AG09309 (cell line): ENCODE measurements at regions not wholly inside any gene's neighbourhood (a gene's known extent, or its start where the extent isn't known, plus 50 kb on each side); places are given as distances from the start of the nearest gene placed in this dataset.

Source experiments
- DNase-seq: peaks from one replicate; pipeline ENCODE4 v3.0.0-alpha.2; 2010; ENCODE audit warnings: low read depth
- H3K4me3 ChIP-seq: 2 replicates; pipeline ENCODE4 v1.5.1; 2011; ENCODE audit warnings: mild to moderate bottlenecking, low read depth, low read length, moderate library complexity; ENCODE audit not compliant: control insufficient read depth
- CTCF ChIP-seq: IDR thresholded peaks from 2 replicates; pipeline ENCODE4 v1.5.1; 2011; ENCODE audit warnings: mild to moderate bottlenecking, low read depth, low read length, inconsistent platforms; ENCODE audit not compliant: insufficient read depth, control insufficient read depth; ENCODE audit errors: missing control alignments

DNA sequence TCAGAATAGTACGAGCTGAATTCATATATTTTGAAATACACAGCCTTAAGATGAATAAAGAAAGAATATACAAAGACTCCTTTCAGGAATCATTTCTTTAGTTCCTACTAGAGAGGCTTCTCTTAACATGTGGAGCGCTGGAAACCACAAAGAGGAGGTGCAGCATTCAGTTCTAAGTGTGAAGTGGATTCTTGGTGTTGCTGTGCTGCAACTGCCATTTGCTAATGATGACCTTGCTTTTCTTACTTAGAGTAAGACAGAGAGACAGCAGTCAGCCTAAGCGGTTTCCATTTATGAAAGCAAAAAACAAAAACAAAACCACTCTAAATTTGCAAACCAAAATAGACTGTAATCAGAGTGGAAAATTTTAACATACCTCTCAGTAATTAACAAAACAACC, 629.0 kb downstream of the EPHA7 start:
- no peak for DNase-seq
- H3K4me3 ChIP-seq: no peak overlapping the region
- no peak for TF ChIP-seq CTCF

- no peak for DNase-seq
- TF ChIP-seq CTCF: no peak
- H3K4me3 ChIP-seq: no peak overlapping the region
These were observed 635.1 kb downstream of the EPHA7 start for GRCh38 chr6:92784235-92784634.

DNA sequence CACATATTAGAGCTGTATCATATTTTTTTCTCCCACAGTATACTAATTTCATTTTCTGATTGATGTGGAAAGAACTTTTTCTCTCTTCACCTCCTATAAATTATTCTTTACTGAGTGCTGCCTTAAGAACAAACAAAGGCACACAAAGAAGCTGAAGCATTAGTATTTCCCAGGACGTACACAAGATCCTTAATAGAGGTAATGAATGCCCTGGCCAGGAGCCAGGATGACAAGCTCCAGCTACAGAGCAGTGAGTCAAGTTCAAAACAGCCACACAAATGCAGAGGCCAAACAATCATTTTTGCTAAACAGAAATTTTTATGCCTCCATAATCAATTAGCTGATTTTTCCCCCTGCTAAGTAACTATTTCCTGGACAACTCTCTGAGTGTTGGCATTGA, 639.6 kb downstream of the EPHA7 start:
- TF ChIP-seq CTCF: no peak
- H3K4me3 ChIP-seq: no peak overlapping the region
- no peak for DNase-seq

GRCh38 chr6:92777146-92777740, 642.1 kb downstream of the EPHA7 start:
- TF ChIP-seq CTCF: no peak

DNA sequence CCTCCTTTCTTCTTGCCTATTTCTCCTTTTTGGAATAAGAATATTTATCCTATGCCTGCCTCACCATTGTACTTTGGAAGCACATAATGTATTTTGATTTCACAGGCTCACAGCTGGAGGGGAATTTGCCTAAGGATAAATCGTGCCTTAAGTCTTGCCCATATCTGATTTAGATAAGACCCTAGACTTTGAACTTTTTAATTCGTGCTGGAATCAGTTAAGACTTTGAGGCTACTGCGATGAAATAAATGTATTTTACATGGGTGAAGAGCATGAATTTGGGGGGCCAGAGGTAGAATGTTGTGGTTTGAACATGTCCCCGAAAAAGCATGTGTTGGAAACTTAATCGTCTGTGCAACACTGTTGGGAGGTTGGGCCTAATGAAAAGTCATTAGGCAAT, 648.8 kb downstream of the EPHA7 start:
- TF ChIP-seq CTCF: no peak
- DNase-seq: no peak
- no peak overlapping the region for H3K4me3 ChIP-seq

More at GRCh38 chr6:92777146-92777740, 642.1 kb downstream of the EPHA7 start:
- H3K4me3 ChIP-seq: no peak overlapping the region
- DNase-seq: no peak

GRCh38 chr6:92767101-92767500, 652.3 kb downstream of the EPHA7 start:
- H3K4me3 ChIP-seq: no peak overlapping the region
- no peak for DNase-seq
- no peak for TF ChIP-seq CTCF

DNA sequence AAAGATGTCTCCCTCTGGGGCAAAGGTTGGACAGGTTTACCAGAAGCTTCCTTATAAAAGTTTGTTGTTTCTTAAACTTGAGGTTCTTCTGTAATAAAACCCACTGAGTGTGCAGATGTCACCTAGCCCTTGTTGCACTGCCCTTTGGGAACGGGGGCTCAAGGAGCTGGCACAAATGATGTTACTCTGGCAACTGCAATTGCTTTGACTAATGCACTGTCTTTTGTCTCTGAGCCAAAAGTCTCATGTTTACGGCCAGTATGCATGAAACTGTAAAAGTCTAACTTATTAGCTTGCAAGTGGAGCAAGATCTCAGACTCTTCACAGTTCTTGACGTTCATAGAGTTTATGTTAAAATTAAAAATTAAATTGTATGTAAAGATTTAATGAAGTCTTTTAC, 655.7 kb downstream of the EPHA7 start:
- H3K4me3 ChIP-seq: no peak overlapping the region
- no peak for TF ChIP-seq CTCF
- DNase-seq: no peak
